Ovary (tissue), 7 donors: ENCODE measurements at regions not wholly inside any gene's neighbourhood (a gene's known extent, or its start where the extent isn't known, plus 50 kb on each side); places are given as distances from the start of the nearest gene placed in this dataset.
"Not testable (repeated sequence)": the region's sequence is repeated elsewhere in the genome, so short reads cannot be mapped to it uniquely, and the experiment has no call there.

ENCODE experiments used
- DNase-seq, 5 donors: peaks; one replicate each; pipeline ENCODE4 v3.0.0-alpha.2; 2019 to 2020
- H3K27ac ChIP-seq, 2 donors: fragments of 200-600 bp; one replicate each; pipeline versions ENCODE4 v1.5.1 to v1.8.0; 2019 to 2022
- H3K27me3 ChIP-seq: fragments of 200-600 bp; one replicate; pipeline ENCODE4 v1.8.0; 2022
- H3K36me3 ChIP-seq: fragments of 200-600 bp; sonication (generic); one replicate; pipeline ENCODE4 v1.5.1; 2019
- H3K4me1 ChIP-seq: one replicate; pipeline ENCODE4 v1.8.1; 2013; ENCODE audit warnings: mild to moderate bottlenecking, moderate library complexity; ENCODE audit not compliant: insufficient read depth
- H3K4me3 ChIP-seq: fragments of 200-600 bp; sonication (generic); one replicate; pipeline ENCODE4 v1.5.1; 2017
- H3K9me3 ChIP-seq, 2 donors: fragments of 200-600 bp in 1 of 2; sonication (generic) in 1 of 2; one replicate each; pipeline versions ENCODE4 v1.5.1 to v1.8.1; 2013 to 2019; ENCODE audit warnings: mild to moderate bottlenecking in 1 of 2, moderate library complexity in 1 of 2
- WGBS, 3 donors: extraction: QIAGEN DNeasy Blood & Tissue Kit in 1 of 3; methylation state at CpG; one replicate each; pipeline versions ENCODE4 v1.1.5 to v1.1.7; 2013 to 2017; 5-methylcytosine and 5-hydroxymethylcytosine counted together
- intact Hi-C, 4 donors: fragments of 100-400 bp; cut with DNase I; formaldehyde crosslinking; loops; one replicate each; pipeline versions ENCODE4 v1.11.0 to v1.15.1; 2022 to 2023
- donor health status: DM: no; HTN: no; CAD: no; lungs with moderate emphysema.
- donor health status: DM: no; HTN: no; CAD: no.
- donor health status: Bipolar disorder and iron deficiency.
- donor health status: DM: no; HTN: no; CAD: no.
- donor health status: DM: yes; HTN: yes; CAD: no.

DNA sequence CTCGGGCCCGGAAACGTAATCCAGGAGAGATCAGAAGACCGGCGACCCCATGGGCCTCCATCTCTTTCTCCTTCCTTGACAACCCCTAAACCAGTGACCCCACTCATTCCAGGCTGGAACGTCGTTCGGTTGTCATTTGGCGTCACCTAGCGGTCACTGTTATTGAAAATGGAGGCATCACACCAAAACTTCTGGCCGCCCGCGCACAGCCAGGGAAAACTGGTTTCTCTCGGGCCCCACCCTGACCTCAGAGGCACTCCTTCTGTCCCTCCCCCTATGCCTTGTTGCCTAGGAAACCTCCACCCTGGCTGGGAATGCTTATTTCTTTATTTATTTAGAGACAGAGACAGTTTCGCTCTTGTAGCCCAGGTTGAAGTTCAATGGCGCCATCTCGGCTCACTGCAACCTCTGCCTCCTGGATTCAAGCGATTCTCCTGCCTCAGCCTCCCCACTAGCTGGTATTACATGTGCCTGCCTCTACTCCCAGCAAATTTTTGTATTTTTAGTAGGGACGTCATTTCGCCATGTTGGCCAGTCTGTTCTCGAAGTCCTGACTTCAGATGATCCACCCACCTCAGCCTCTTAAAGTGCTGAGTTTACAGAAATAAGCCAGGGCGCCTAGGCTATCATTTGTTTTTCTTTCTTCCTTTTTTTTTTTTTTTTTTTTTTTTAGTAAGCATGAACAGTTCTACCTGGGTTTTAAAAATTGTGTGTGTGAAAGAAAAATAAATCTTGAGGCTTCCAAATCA lies 2144.1 kb upstream of the TPTE start:
- intact Hi-C loops, DNase-seq, H3K27ac ChIP-seq, H3K4me3 ChIP-seq, H3K27me3 ChIP-seq, H3K4me1 ChIP-seq, H3K9me3 ChIP-seq, H3K36me3 ChIP-seq: not testable (repeated sequence)
- no CpG with 5 or more reads among the region's 22 CpGs for WGBS, 3 donors

GRCh38 chr21:8380419-8381079 lies 2140.8 kb upstream of the TPTE start:
- H3K4me1 ChIP-seq, H3K27ac ChIP-seq, intact Hi-C loops, H3K36me3 ChIP-seq, DNase-seq, H3K27me3 ChIP-seq, H3K4me3 ChIP-seq, H3K9me3 ChIP-seq: not testable (repeated sequence)
- no CpG with 5 or more reads among the region's 21 CpGs for WGBS, 3 donors

- H3K4me1 ChIP-seq, H3K27ac ChIP-seq, H3K4me3 ChIP-seq, DNase-seq, H3K27me3 ChIP-seq, intact Hi-C loops, H3K36me3 ChIP-seq, H3K9me3 ChIP-seq: not testable (repeated sequence)
- WGBS, 3 donors: no CpG with 5 or more reads among the region's 107 CpGs
Measured at GRCh38 chr21:8388169-8388939, 2133.0 kb upstream of the TPTE start.

GRCh38 chr21:8388940-8389238 lies 2132.5 kb upstream of the TPTE start:
- H3K4me3 ChIP-seq, intact Hi-C loops, H3K9me3 ChIP-seq, H3K36me3 ChIP-seq, H3K27ac ChIP-seq, H3K4me1 ChIP-seq, DNase-seq, H3K27me3 ChIP-seq: not testable (repeated sequence)
- no CpG with 5 or more reads among the region's 40 CpGs for WGBS, 3 donors

- H3K9me3 ChIP-seq, H3K36me3 ChIP-seq, H3K27me3 ChIP-seq, DNase-seq, intact Hi-C loops, H3K4me1 ChIP-seq, H3K27ac ChIP-seq, H3K4me3 ChIP-seq: not testable (repeated sequence)
- no CpG with 5 or more reads among the region's 97 CpGs for WGBS, 3 donors
Measured at GRCh38 chr21:8390550-8391171, 2130.7 kb upstream of the TPTE start.

DNA sequence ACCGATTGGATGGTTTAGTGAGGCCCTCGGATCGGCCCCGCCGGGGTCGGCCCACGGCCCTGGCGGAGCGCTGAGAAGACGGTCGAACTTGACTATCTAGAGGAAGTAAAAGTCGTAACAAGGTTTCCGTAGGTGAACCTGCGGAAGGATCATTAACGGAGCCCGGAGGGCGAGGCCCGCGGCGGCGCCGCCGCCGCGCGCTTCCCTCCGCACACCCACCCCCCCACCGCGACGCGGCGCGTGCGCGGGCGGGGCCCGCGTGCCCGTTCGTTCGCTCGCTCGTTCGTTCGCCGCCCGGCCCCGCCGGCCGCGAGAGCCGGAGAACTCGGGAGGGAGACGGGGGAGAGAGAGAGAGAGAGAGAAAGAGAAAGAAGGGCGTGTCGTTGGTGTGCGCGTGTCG lies 2127.0 kb upstream of the TPTE start:
- H3K36me3 ChIP-seq, H3K4me3 ChIP-seq, H3K27ac ChIP-seq, H3K9me3 ChIP-seq, DNase-seq, intact Hi-C loops, H3K27me3 ChIP-seq, H3K4me1 ChIP-seq: not testable (repeated sequence)
- no CpG with 5 or more reads among the region's 59 CpGs for WGBS, 3 donors

DNA sequence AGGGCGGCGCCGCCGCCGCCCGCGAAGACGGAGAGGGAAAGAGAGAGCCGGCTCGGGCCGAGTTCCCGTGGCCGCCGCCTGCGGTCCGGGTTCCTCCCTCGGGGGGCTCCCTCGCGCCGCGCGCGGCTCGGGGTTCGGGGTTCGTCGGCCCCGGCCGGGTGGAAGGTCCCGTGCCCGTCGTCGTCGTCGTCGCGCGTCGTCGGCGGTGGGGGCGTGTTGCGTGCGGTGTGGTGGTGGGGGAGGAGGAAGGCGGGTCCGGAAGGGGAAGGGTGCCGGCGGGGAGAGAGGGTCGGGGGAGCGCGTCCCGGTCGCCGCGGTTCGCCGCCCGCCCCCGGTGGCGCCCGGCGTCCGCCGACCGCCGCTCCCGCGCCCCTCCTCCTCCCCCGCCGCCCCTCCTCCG lies 2125.4 kb upstream of the TPTE start:
- H3K36me3 ChIP-seq, H3K4me3 ChIP-seq, H3K4me1 ChIP-seq, intact Hi-C loops, H3K27ac ChIP-seq, H3K27me3 ChIP-seq, DNase-seq, H3K9me3 ChIP-seq: not testable (repeated sequence)
- no CpG with 5 or more reads among the region's 71 CpGs for whole genome bisulfite sequencing, 3 donors

DNA sequence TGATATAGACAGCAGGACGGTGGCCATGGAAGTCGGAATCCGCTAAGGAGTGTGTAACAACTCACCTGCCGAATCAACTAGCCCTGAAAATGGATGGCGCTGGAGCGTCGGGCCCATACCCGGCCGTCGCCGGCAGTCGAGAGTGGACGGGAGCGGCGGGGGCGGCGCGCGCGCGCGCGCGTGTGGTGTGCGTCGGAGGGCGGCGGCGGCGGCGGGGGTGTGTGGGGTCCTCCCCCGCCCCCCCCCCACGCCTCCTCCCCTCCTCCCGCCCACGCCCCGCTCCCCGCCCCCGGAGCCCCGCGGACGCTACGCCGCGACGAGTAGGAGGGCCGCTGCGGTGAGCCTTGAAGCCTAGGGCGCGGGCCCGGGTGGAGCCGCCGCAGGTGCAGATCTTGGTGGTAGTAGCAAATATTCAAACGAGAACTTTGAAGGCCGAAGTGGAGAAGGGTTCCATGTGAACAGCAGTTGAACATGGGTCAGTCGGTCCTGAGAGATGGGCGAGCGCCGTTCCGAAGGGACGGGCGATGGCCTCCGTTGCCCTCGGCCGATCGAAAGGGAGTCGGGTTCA lies 2122.4 kb upstream of the TPTE start:
- DNase-seq, H3K4me3 ChIP-seq, H3K4me1 ChIP-seq, H3K27me3 ChIP-seq, H3K36me3 ChIP-seq, H3K9me3 ChIP-seq, intact Hi-C loops, H3K27ac ChIP-seq: not testable (repeated sequence)
- no CpG with 5 or more reads among the region's 66 CpGs for WGBS, 3 donors

GRCh38 chr21:8399866-8400265 lies 2121.5 kb upstream of the TPTE start:
- H3K27me3 ChIP-seq, H3K4me3 ChIP-seq, H3K27ac ChIP-seq, H3K36me3 ChIP-seq, H3K4me1 ChIP-seq, H3K9me3 ChIP-seq, DNase-seq, intact Hi-C loops: not testable (repeated sequence)
- WGBS, 3 donors: no CpG with 5 or more reads among the region's 67 CpGs

- H3K9me3 ChIP-seq, DNase-seq: not testable (repeated sequence)
Measured at GRCh38 chr21:8401799-8402198, 2119.6 kb upstream of the TPTE start.

GRCh38 chr21:8406331-8406730 lies 2115.1 kb upstream of the TPTE start:
- H3K27me3 ChIP-seq, H3K4me3 ChIP-seq, H3K4me1 ChIP-seq, H3K27ac ChIP-seq, DNase-seq, intact Hi-C loops, H3K9me3 ChIP-seq, H3K36me3 ChIP-seq: not testable (repeated sequence)
- WGBS, 3 donors: no CpG with 5 or more reads among the region's 15 CpGs

More at GRCh38 chr21:8401799-8402198, 2119.6 kb upstream of the TPTE start:
- H3K36me3 ChIP-seq, intact Hi-C loops, H3K4me1 ChIP-seq, H3K4me3 ChIP-seq, H3K27ac ChIP-seq, H3K27me3 ChIP-seq: not testable (repeated sequence)
- WGBS, 3 donors: no CpG with 5 or more reads among the region's 66 CpGs
